A673 (cell line): ENCODE measurements at regions not wholly inside any gene's neighbourhood (a gene's known extent, or its start where the extent isn't known, plus 50 kb on each side); places are given as distances from the start of the nearest gene placed in this dataset.

Experiments
- BruUV-seq: library from RNA; stranded (reverse); fragments of 400-500 nt; replicated peaks from 2 replicates; lab custom pipeline; 2021; lab: Mats Ljungman, UMichigan
- CTCF ChIA-PET: fragments of 300-600 bp; sonication (Branson Sonifier 250); formaldehyde crosslinking; loops from one replicate; lab custom pipeline; 2022; ENCODE audit warnings: antibody characterized with exemption; lab: Charles Lee
- POLR2A ChIA-PET: fragments of 300-600 bp; sonication (Branson Sonifier 250); formaldehyde crosslinking; loops from one replicate; lab custom pipeline; 2022; ENCODE audit warnings: antibody characterized with exemption; ENCODE audit not compliant: low non-redundant PET; lab: Charles Lee
- DNase-seq: peaks from one replicate; pipeline ENCODE4 v3.0.0-alpha.2; 2015; ENCODE audit warnings: low spot score
- H3K27ac ChIP-seq: fragments of 200-600 bp; sonication (generic); 2 replicates; pipeline ENCODE4 v1.5.1; 2016; ENCODE audit warnings: mixed run types, low read depth, mild to moderate bottlenecking, mixed read lengths, antibody characterized with exemption, low read length; ENCODE audit not compliant: poor library complexity, severe bottlenecking
- H3K27me3 ChIP-seq: fragments of 200-600 bp; sonication (generic); replicated peaks from 2 replicates; pipeline ENCODE4 v1.6.1; 2017; ENCODE audit warnings: mixed run types, low read depth, mild to moderate bottlenecking, mixed read lengths, antibody characterized with exemption, low read length; ENCODE audit not compliant: insufficient read depth, poor library complexity
- H3K36me3 ChIP-seq: fragments of 200-600 bp; sonication (generic); 2 replicates; pipeline ENCODE4 v1.6.1; 2016; ENCODE audit warnings: mixed run types, mild to moderate bottlenecking, mixed read lengths, antibody characterized with exemption, low read length; ENCODE audit not compliant: insufficient read depth, poor library complexity, severe bottlenecking
- H3K4me1 ChIP-seq: fragments of 200-600 bp; sonication (generic); 2 replicates; pipeline ENCODE4 v1.6.1; 2017; ENCODE audit warnings: mixed run types, mild to moderate bottlenecking, mixed read lengths, antibody characterized with exemption, low read length; ENCODE audit not compliant: insufficient read depth, poor library complexity, severe bottlenecking
- H3K4me3 ChIP-seq: fragments of 200-600 bp; sonication (generic); 2 replicates; pipeline ENCODE4 v1.5.1; 2016; ENCODE audit warnings: low read depth, mixed run types, mild to moderate bottlenecking, mixed read lengths, low read length; ENCODE audit not compliant: poor library complexity, severe bottlenecking
- H3K9me3 ChIP-seq: fragments of 200-600 bp; sonication (generic); 2 replicates; pipeline ENCODE4 v1.6.1; 2016; ENCODE audit warnings: mixed run types, low read depth, mild to moderate bottlenecking, mixed read lengths, antibody characterized with exemption, low read length; ENCODE audit not compliant: poor library complexity, severe bottlenecking
- CTCF ChIP-seq: fragments of 300-800, 200-600 bp; sonication (generic); conservative IDR thresholded peaks from 2 replicates; pipeline ENCODE4 v1.5.1; 2017; ENCODE audit warnings: low read depth, mild to moderate bottlenecking, antibody characterized with exemption, low read length, moderate library complexity, mixed read lengths
- EZH2 ChIP-seq: fragments of 200-600 bp; sonication (generic); IDR thresholded peaks from 2 replicates; pipeline ENCODE4 v1.6.1; 2017; ENCODE audit warnings: borderline replicate concordance, low read depth, mild to moderate bottlenecking, mixed read lengths, antibody characterized with exemption, low read length; ENCODE audit not compliant: poor library complexity, severe bottlenecking
- intact Hi-C: fragments of 100-400 bp; cut with micrococcal nuclease; formaldehyde crosslinking; loops from one replicate; pipeline ENCODE4 v1.10.0; 2022; ENCODE audit not compliant: unreplicated experiment

- H3K27ac ChIP-seq, result no peak overlapping the region
- BruUV-seq, result no TSS peak
- DNase-seq, result no peak
- no peak overlapping the region for H3K4me3 ChIP-seq
- H3K9me3 ChIP-seq, result no peaks in the 10 kb centered on the region
- H3K4me1 ChIP-seq, result no peaks in the 10 kb centered on the region
- H3K27me3 ChIP-seq, result no peaks in the 10 kb centered on the region
- no peaks in the 10 kb centered on the region for H3K36me3 ChIP-seq
- CTCF ChIA-PET, result no interaction called here
- intact Hi-C loops, result no loop called here
- POLR2A ChIA-PET, result no interaction called here
- TF ChIP-seq CTCF (no peak), EZH2 (no peak)
These were observed 189.3 kb downstream of the GLI2 start for GRCh38 chr2:120924924-120925323.

GRCh38 chr2:120926463-120927264 is 191.0 kb downstream of the GLI2 start:
- no peak overlapping the region for H3K27ac ChIP-seq
- H3K4me3 ChIP-seq, result no peak overlapping the region
- H3K4me1 ChIP-seq, result no peaks in the 10 kb centered on the region
- no peaks in the 10 kb centered on the region for H3K9me3 ChIP-seq
- DNase-seq, result no peak
- CTCF ChIA-PET, result no interaction called here
- POLR2A ChIA-PET, result no interaction called here
- H3K27me3 ChIP-seq, result no peaks in the 10 kb centered on the region
- no TSS peak for BruUV-seq
- TF ChIP-seq CTCF (no peak), EZH2 (no peak)
- H3K36me3 ChIP-seq, result no peaks in the 10 kb centered on the region
- intact Hi-C loops, result no loop called here

- H3K27ac ChIP-seq, result no peak overlapping the region
- no peaks in the 10 kb centered on the region for H3K4me1 ChIP-seq
- BruUV-seq, result no TSS peak
- H3K9me3 ChIP-seq, result no peaks in the 10 kb centered on the region
- ChIA-PET CTCF (no interaction called here), POLR2A (no interaction called here)
- no peaks in the 10 kb centered on the region for H3K36me3 ChIP-seq
- no peak for TF ChIP-seq CTCF
- TF ChIP-seq EZH2, result no peak
- intact Hi-C loops, result no loop called here
- DNase-seq, result no peak
- no peaks in the 10 kb centered on the region for H3K27me3 ChIP-seq
- no peak overlapping the region for H3K4me3 ChIP-seq
These were observed 191.6 kb downstream of the GLI2 start for GRCh38 chr2:120927265-120927628.
